ENCODE measurements at regions not wholly inside any gene's neighbourhood (a gene's known extent, or its start where the extent isn't known, plus 50 kb on each side); places are given as distances from the start of the nearest gene placed in this dataset.
A peak's percentile ranks its signal among the peaks of the same experiment; 100 is the strongest.
"Not testable (repeated sequence)": the region's sequence is repeated elsewhere in the genome, so short reads cannot be mapped to it uniquely, and the experiment has no call there.

GRCh38 chr1:193438771-193439170, 252.4 kb upstream of the B3GALT2 start:
- DNase-seq: no peak

- DNase-seq: no peak
Observed at GRCh38 chr1:193438312-193438711, 251.9 kb upstream of the B3GALT2 start.

- peak; percentile 39 for DNase-seq
Observed at GRCh38 chr1:193437785-193438184, 251.4 kb upstream of the B3GALT2 start.

- not testable (repeated sequence) for DNase-seq
Observed at GRCh38 chr1:193437333-193437732, 250.9 kb upstream of the B3GALT2 start.

- no peak for DNase-seq
Observed at GRCh38 chr1:193435781-193436180, 249.4 kb upstream of the B3GALT2 start.

- no peak for DNase-seq
Observed at GRCh38 chr1:193434319-193434718, 247.9 kb upstream of the B3GALT2 start.

- no peak for DNase-seq
Observed at GRCh38 chr1:193433599-193433998, 247.2 kb upstream of the B3GALT2 start.

GRCh38 chr1:193432979-193433587, 246.7 kb upstream of the B3GALT2 start:
- no peak for DNase-seq

- no peak for DNase-seq
Observed at GRCh38 chr1:193431265-193431977, 245.0 kb upstream of the B3GALT2 start.

- DNase-seq: no peak
Observed at GRCh38 chr1:193427524-193427923, 241.1 kb upstream of the B3GALT2 start.

GRCh38 chr1:193426061-193426460, 239.6 kb upstream of the B3GALT2 start:
- DNase-seq: no peak

GRCh38 chr1:193421487-193421886, 235.1 kb upstream of the B3GALT2 start:
- DNase-seq: no peak

- DNase-seq: no peak
Observed at GRCh38 chr1:193419295-193419694, 232.9 kb upstream of the B3GALT2 start.

- no peak for DNase-seq
Observed at GRCh38 chr1:193418745-193419058, 232.3 kb upstream of the B3GALT2 start.

- peak; percentile 58 for DNase-seq
Observed at GRCh38 chr1:193417945-193418744, 231.7 kb upstream of the B3GALT2 start.

- peak; percentile 23 for DNase-seq
Observed at GRCh38 chr1:193417403-193417802, 231.0 kb upstream of the B3GALT2 start.

- no peak for DNase-seq
Observed at GRCh38 chr1:193416226-193417024, 230.0 kb upstream of the B3GALT2 start.

GRCh38 chr1:193415256-193415655, 228.8 kb upstream of the B3GALT2 start:
- no peak for DNase-seq

GRCh38 chr1:193413376-193413775, 227.0 kb upstream of the B3GALT2 start:
- no peak for DNase-seq

GRCh38 chr1:193412748-193413147, 226.3 kb upstream of the B3GALT2 start:
- DNase-seq: peak; percentile 28

- DNase-seq: peak; percentile 19
Observed at GRCh38 chr1:193411714-193412113, 225.3 kb upstream of the B3GALT2 start.

- no peak for DNase-seq
Observed at GRCh38 chr1:193411215-193411614, 224.8 kb upstream of the B3GALT2 start.

GRCh38 chr1:193408782-193409293, 222.4 kb upstream of the B3GALT2 start:
- peak; percentile 25 for DNase-seq

Measured in CD4-positive, alpha-beta T cell treated with Interleukin-21 for 1 hour (primary cell).